Liver (tissue), 3 donors: ENCODE measurements at regions not wholly inside any gene's neighbourhood (a gene's known extent, or its start where the extent isn't known, plus 50 kb on each side); places are given as distances from the start of the nearest gene placed in this dataset.

Experiments
- ATF3 ChIP-seq: IDR thresholded peaks from 2 replicates; pipeline ENCODE4 v1.6.1; 2016; ENCODE audit warnings: antibody characterized with exemption
- EGR1 ChIP-seq, 2 donors: IDR thresholded peaks; 2 replicates each; pipeline ENCODE4 v1.6.1; 2016 to 2018; ENCODE audit warnings: antibody characterized with exemption in 2 of 2, low read depth in 2 of 2
- FOXA1 ChIP-seq: IDR thresholded peaks from 2 replicates; pipeline ENCODE4 v1.6.1; 2016; ENCODE audit warnings: antibody characterized with exemption
- FOXA2 ChIP-seq: IDR thresholded peaks from 2 replicates; pipeline ENCODE4 v1.6.1; 2016; ENCODE audit warnings: antibody characterized with exemption
- GABPA ChIP-seq, 2 donors: IDR thresholded peaks in 1 of 2; conservative IDR thresholded peaks in 1 of 2; 2 replicates each; pipeline ENCODE4 v1.6.1; 2016; ENCODE audit warnings: antibody characterized with exemption in 2 of 2, mild to moderate bottlenecking in 1 of 2, moderate library complexity in 1 of 2
- JUND ChIP-seq, 2 donors: IDR thresholded peaks; 2 replicates each; pipeline ENCODE4 v1.6.1; 2016; ENCODE audit warnings: antibody characterized with exemption in 2 of 2
- RAD21 ChIP-seq, 2 donors: IDR thresholded peaks; 2 replicates each; pipeline ENCODE4 v1.6.1; 2016; ENCODE audit warnings: antibody characterized with exemption in 2 of 2, mild to moderate bottlenecking in 2 of 2
- RXRA ChIP-seq, 2 donors: IDR thresholded peaks; 2 replicates each; pipeline ENCODE4 v1.6.1; 2017 to 2018; ENCODE audit warnings: antibody characterized with exemption in 2 of 2, mild to moderate bottlenecking in 1 of 2
- TAF1 ChIP-seq: conservative IDR thresholded peaks from 2 replicates; pipeline ENCODE4 v1.6.1; 2016; ENCODE audit warnings: antibody characterized with exemption, mild to moderate bottlenecking
- YY1 ChIP-seq: IDR thresholded peaks from 2 replicates; pipeline ENCODE4 v1.6.1; 2016; ENCODE audit warnings: antibody characterized with exemption, mild to moderate bottlenecking
- ZBTB33 ChIP-seq: IDR thresholded peaks from 2 replicates; pipeline ENCODE4 v1.6.1; 2016; ENCODE audit warnings: antibody characterized with exemption
- TF ChIP-seq, protein P1 (sequence below): fragments of 150-350 bp; IDR thresholded peaks from 2 replicates; pipeline ENCODE4 v1.5.1; 2017; ENCODE audit warnings: improper control_type of control experiment, low read depth, low read length; ENCODE audit not compliant: missing input control
- TF ChIP-seq, protein P2 (sequence below): IDR thresholded peaks from 2 replicates; pipeline ENCODE4 v1.6.1; 2016; ENCODE audit warnings: antibody characterized with exemption, mild to moderate bottlenecking
- TF ChIP-seq, protein P3 (sequence below): IDR thresholded peaks from 2 replicates; pipeline ENCODE4 v1.6.1; 2016; ENCODE audit warnings: antibody characterized with exemption
- donor health status: healthy.
- donor health status: healthy.

DNA sequence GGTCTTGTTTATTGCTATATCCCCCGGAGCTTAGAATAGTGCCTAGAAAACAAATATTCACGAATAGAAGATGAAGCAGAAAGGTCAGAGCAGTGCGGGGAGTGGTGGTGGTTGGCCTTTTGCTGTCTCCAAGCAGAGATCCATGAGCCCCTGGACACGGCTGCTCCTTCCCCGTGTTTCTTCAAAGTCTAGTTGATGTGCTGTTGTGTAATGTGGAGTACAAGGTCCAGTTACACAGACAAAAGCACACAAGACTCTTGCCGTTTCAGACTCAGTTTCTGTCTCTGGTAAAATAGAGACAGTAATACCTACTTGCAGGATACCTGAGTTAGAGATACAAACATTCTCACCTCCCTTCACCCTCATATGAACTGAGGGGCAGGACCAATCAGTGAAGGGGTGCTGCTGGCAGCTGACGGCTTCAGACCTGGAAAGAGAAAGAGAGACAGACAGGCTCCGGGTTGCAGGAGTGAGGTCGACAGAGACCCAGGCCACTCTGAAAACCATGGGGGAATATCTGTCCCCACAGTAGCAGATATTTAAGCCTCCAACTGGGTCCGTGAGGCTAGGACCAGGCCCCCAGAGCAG is 56.2 kb downstream of the RASSF10 start:
- TF ChIP-seq, protein P1, sequence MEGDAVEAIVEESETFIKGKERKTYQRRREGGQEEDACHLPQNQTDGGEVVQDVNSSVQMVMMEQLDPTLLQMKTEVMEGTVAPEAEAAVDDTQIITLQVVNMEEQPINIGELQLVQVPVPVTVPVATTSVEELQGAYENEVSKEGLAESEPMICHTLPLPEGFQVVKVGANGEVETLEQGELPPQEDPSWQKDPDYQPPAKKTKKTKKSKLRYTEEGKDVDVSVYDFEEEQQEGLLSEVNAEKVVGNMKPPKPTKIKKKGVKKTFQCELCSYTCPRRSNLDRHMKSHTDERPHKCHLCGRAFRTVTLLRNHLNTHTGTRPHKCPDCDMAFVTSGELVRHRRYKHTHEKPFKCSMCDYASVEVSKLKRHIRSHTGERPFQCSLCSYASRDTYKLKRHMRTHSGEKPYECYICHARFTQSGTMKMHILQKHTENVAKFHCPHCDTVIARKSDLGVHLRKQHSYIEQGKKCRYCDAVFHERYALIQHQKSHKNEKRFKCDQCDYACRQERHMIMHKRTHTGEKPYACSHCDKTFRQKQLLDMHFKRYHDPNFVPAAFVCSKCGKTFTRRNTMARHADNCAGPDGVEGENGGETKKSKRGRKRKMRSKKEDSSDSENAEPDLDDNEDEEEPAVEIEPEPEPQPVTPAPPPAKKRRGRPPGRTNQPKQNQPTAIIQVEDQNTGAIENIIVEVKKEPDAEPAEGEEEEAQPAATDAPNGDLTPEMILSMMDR = no peak
- TF ChIP-seq EGR1 (IDR thresholded peaks at IDR 0.05; ENCODE audit: low read depth in 2 of 2) = no peak
- TF ChIP-seq TAF1 = no peak
- no peak for TF ChIP-seq RAD21 (IDR thresholded peaks at IDR 0.05)
- no peak for TF ChIP-seq RXRA (IDR thresholded peaks at IDR 0.05)
- TF ChIP-seq GABPA (IDR thresholded peaks at IDR 0.05 in 1 of 2, conservative IDR thresholded peaks at IDR 0.05 in 1 of 2) = no peak
- no peak for TF ChIP-seq ZBTB33
- no peak for TF ChIP-seq FOXA1
- TF ChIP-seq, protein P2, sequence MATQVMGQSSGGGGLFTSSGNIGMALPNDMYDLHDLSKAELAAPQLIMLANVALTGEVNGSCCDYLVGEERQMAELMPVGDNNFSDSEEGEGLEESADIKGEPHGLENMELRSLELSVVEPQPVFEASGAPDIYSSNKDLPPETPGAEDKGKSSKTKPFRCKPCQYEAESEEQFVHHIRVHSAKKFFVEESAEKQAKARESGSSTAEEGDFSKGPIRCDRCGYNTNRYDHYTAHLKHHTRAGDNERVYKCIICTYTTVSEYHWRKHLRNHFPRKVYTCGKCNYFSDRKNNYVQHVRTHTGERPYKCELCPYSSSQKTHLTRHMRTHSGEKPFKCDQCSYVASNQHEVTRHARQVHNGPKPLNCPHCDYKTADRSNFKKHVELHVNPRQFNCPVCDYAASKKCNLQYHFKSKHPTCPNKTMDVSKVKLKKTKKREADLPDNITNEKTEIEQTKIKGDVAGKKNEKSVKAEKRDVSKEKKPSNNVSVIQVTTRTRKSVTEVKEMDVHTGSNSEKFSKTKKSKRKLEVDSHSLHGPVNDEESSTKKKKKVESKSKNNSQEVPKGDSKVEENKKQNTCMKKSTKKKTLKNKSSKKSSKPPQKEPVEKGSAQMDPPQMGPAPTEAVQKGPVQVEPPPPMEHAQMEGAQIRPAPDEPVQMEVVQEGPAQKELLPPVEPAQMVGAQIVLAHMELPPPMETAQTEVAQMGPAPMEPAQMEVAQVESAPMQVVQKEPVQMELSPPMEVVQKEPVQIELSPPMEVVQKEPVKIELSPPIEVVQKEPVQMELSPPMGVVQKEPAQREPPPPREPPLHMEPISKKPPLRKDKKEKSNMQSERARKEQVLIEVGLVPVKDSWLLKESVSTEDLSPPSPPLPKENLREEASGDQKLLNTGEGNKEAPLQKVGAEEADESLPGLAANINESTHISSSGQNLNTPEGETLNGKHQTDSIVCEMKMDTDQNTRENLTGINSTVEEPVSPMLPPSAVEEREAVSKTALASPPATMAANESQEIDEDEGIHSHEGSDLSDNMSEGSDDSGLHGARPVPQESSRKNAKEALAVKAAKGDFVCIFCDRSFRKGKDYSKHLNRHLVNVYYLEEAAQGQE = no peak
- TF ChIP-seq ATF3 = no peak
- TF ChIP-seq, protein P3, sequence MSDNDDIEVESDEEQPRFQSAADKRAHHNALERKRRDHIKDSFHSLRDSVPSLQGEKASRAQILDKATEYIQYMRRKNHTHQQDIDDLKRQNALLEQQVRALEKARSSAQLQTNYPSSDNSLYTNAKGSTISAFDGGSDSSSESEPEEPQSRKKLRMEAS = no peak
- no peak for TF ChIP-seq JUND (IDR thresholded peaks at IDR 0.05)
- TF ChIP-seq FOXA2 = no peak
- TF ChIP-seq YY1 = no peak
